Mesenchymal stem cell (in vitro differentiated cells and primary cell): ENCODE measurements at regions not wholly inside any gene's neighbourhood (a gene's known extent, or its start where the extent isn't known, plus 50 kb on each side); places are given as distances from the start of the nearest gene placed in this dataset.

Experiments used
- DNase-seq: peaks from one replicate; pipeline ENCODE4 v3.0.0-alpha.2; 2013
- H2AFZ ChIP-seq: one replicate; pipeline ENCODE4 v1.6.1; 2013; ENCODE audit warnings: low read depth, mild to moderate bottlenecking, control low read depth, inconsistent platforms, low read length, moderate library complexity
- H2AK5ac ChIP-seq: 2 replicates; pipeline ENCODE4 v1.6.1; 2013; ENCODE audit warnings: low read length, moderate library complexity, mild to moderate bottlenecking, inconsistent platforms; ENCODE audit not compliant: severe bottlenecking
- H2BK120ac ChIP-seq: one replicate; pipeline ENCODE4 v1.6.1; 2013; ENCODE audit warnings: low read depth, mild to moderate bottlenecking, inconsistent platforms, low read length, moderate library complexity
- H2BK12ac ChIP-seq, 2 experiments: one replicate each; pipeline ENCODE4 v1.6.1; 2013; ENCODE audit warnings: inconsistent platforms in 2 of 2, low read length in 2 of 2, mild to moderate bottlenecking in 2 of 2, moderate library complexity in 2 of 2, control low read depth in 1 of 2
- H2BK15ac ChIP-seq: one replicate; pipeline ENCODE4 v1.6.1; 2013; ENCODE audit warnings: mild to moderate bottlenecking, low read depth, inconsistent platforms; ENCODE audit not compliant: poor library complexity, severe bottlenecking
- H2BK5ac ChIP-seq: 2 replicates; pipeline ENCODE4 v1.6.1; 2013; ENCODE audit warnings: low read depth, mild to moderate bottlenecking, low read length, control low read depth, inconsistent platforms; ENCODE audit not compliant: poor library complexity, severe bottlenecking
- H3K14ac ChIP-seq, 2 experiments: one replicate each; pipeline ENCODE4 v1.6.1; 2013; ENCODE audit warnings: inconsistent platforms in 2 of 2, low read length in 2 of 2, control low read depth in 1 of 2, mild to moderate bottlenecking in 1 of 2, moderate library complexity in 1 of 2
- H3K18ac ChIP-seq, 2 experiments: one replicate each; pipeline ENCODE4 v1.6.1; 2013; ENCODE audit warnings: inconsistent platforms in 2 of 2, low read length in 2 of 2, control low read depth in 1 of 2, low read depth in 1 of 2, mild to moderate bottlenecking in 1 of 2
- H3K23ac ChIP-seq, 2 experiments: one replicate each; pipeline ENCODE4 v1.6.1; 2013; ENCODE audit warnings: inconsistent platforms in 2 of 2, low read length in 2 of 2, mild to moderate bottlenecking in 2 of 2, moderate library complexity in 2 of 2, control low read depth in 1 of 2
- H3K27ac ChIP-seq: 2 replicates; pipeline ENCODE4 v1.5.1; 2013; ENCODE audit warnings: mild to moderate bottlenecking, moderate library complexity, low read length, control low read depth, inconsistent platforms; ENCODE audit not compliant: poor library complexity, severe bottlenecking
- H3K27me3 ChIP-seq, 2 experiments: 2 replicates each; pipeline versions ENCODE4 v1.6.1 to v1.7.0; 2013; ENCODE audit warnings: low read length in 2 of 2, mild to moderate bottlenecking in 2 of 2, moderate library complexity in 2 of 2, control low read depth in 1 of 2, inconsistent platforms in 1 of 2; ENCODE audit not compliant: control insufficient read depth in 1 of 2, insufficient read depth in 1 of 2
- H3K36me3 ChIP-seq, 2 experiments: 2 replicates each; pipeline versions ENCODE4 v1.6.1 to v1.7.0; 2013; ENCODE audit warnings: low read length in 2 of 2, control low read depth in 1 of 2, inconsistent platforms in 1 of 2, low read depth in 1 of 2, mild to moderate bottlenecking in 1 of 2; ENCODE audit not compliant: insufficient read depth in 2 of 2, control insufficient read depth in 1 of 2
- H3K4ac ChIP-seq, 2 experiments: one replicate each; pipeline ENCODE4 v1.6.1; 2013; ENCODE audit warnings: inconsistent platforms in 2 of 2, low read length in 2 of 2, mild to moderate bottlenecking in 2 of 2, moderate library complexity in 2 of 2, control low read depth in 1 of 2, low read depth in 1 of 2
- H3K4me1 ChIP-seq: 2 replicates; pipeline ENCODE4 v1.6.1; 2013; ENCODE audit warnings: low read depth, low read length, control low read depth; ENCODE audit not compliant: control insufficient read depth, insufficient read depth
- H3K4me2 ChIP-seq: 2 replicates; pipeline ENCODE4 v1.6.1; 2013; ENCODE audit warnings: low read length, mild to moderate bottlenecking, inconsistent platforms; ENCODE audit not compliant: poor library complexity, severe bottlenecking
- H3K4me3 ChIP-seq, 2 experiments: 2 replicates each; pipeline versions ENCODE4 v1.5.1 to v1.7.0; 2013; ENCODE audit warnings: low read length in 2 of 2, mild to moderate bottlenecking in 2 of 2, control low read depth in 1 of 2, low read depth in 1 of 2; ENCODE audit not compliant: insufficient read depth in 1 of 2
- H3K79me1 ChIP-seq: replicated peaks from 2 replicates; pipeline ENCODE4 v1.6.1; 2013; ENCODE audit warnings: mild to moderate bottlenecking, control low read depth, low read length, inconsistent platforms; ENCODE audit not compliant: poor library complexity, severe bottlenecking
- H3K9ac ChIP-seq: 2 replicates; pipeline ENCODE4 v1.7.0; 2013; ENCODE audit warnings: mild to moderate bottlenecking, low read length, moderate library complexity
- H3K9me3 ChIP-seq: 2 replicates; pipeline ENCODE4 v1.7.0; 2013; ENCODE audit warnings: mild to moderate bottlenecking, low read length; ENCODE audit not compliant: control insufficient read depth
- H4K8ac ChIP-seq: one replicate; pipeline ENCODE4 v1.6.1; 2013; ENCODE audit warnings: inconsistent platforms, mild to moderate bottlenecking, low read length, moderate library complexity
- H4K91ac ChIP-seq: one replicate; pipeline ENCODE4 v1.6.1; 2013; ENCODE audit warnings: mild to moderate bottlenecking, low read length, inconsistent platforms
- WGBS: methylation state at CpG from one replicate; pipeline ENCODE4 v1.1.7; 2013; ENCODE audit warnings: mixed read lengths; 5-methylcytosine and 5-hydroxymethylcytosine counted together

- Histone ChIP-seq H2BK15ac (no peak overlapping the region), H3K18ac (no peak overlapping the region), H3K4me3 (no peak overlapping the region), H3K23ac (no peak overlapping the region), H3K4me1 (no peaks in the 10 kb centered on the region), H3K9me3 (peaks cover 7% of the 10 kb centered on the region), H4K91ac (no peak overlapping the region), H3K14ac (no peak overlapping the region), H3K27me3 (no peaks in the 10 kb centered on the region), H2BK5ac (no peak overlapping the region), H3K9ac (no peak overlapping the region), H2AK5ac (no peak overlapping the region), H3K27ac (no peak overlapping the region), H2BK12ac (no peak overlapping the region), H4K8ac (no peak overlapping the region), H3K4me2 (no peak overlapping the region), H2BK120ac (no peak overlapping the region), H3K4ac (no peak overlapping the region), H2AFZ (no peak overlapping the region), H3K36me3 (no peaks in the 10 kb centered on the region), H3K79me1 (no peaks in the 10 kb centered on the region)
- no peak for DNase-seq
- 71% methylated on average over 5 of the region's 5 CpGs for WGBS
These were observed 98.7 kb upstream of the TMEM132C start for GRCh38 chr12:128168273-128168672.

GRCh38 chr12:128170181-128170580 is 96.8 kb upstream of the TMEM132C start:
- Histone ChIP-seq H4K91ac (no peak overlapping the region), H4K8ac (no peak overlapping the region), H3K4me2 (no peak overlapping the region), H3K4me1 (no peaks in the 10 kb centered on the region), H3K4me3 (no peak overlapping the region), H3K4ac (no peak overlapping the region), H2BK5ac (no peak overlapping the region), H2BK12ac (no peak overlapping the region), H3K9me3 (peaks cover 2% of the 10 kb centered on the region), H2BK15ac (no peak overlapping the region), H3K9ac (no peak overlapping the region), H3K79me1 (no peaks in the 10 kb centered on the region), H3K14ac (no peak overlapping the region), H2AK5ac (no peak overlapping the region), H3K27ac (no peak overlapping the region), H3K27me3 (no peaks in the 10 kb centered on the region), H2AFZ (no peak overlapping the region), H2BK120ac (no peak overlapping the region), H3K18ac (no peak overlapping the region), H3K23ac (no peak overlapping the region), H3K36me3 (no peaks in the 10 kb centered on the region)
- 63% methylated on average over 8 of the region's 9 CpGs for WGBS
- DNase-seq = no peak

GRCh38 chr12:128178565-128178964 is 88.4 kb upstream of the TMEM132C start:
- H3K27me3 ChIP-seq = no peaks in the 10 kb centered on the region
- no peak overlapping the region for H2AK5ac ChIP-seq
- no peaks in the 10 kb centered on the region for H3K9me3 ChIP-seq
- no peak overlapping the region for H3K23ac ChIP-seq
- H2BK5ac ChIP-seq = no peak overlapping the region
- no peak overlapping the region for H3K27ac ChIP-seq
- H3K4me1 ChIP-seq = no peaks in the 10 kb centered on the region
- H3K4me2 ChIP-seq = no peak overlapping the region
- no peak overlapping the region for H3K4ac ChIP-seq
- H3K79me1 ChIP-seq = no peaks in the 10 kb centered on the region
- 61% methylated on average over 3 of the region's 4 CpGs for WGBS
- H3K9ac ChIP-seq = no peak overlapping the region
- no peak overlapping the region for H2BK15ac ChIP-seq
- no peaks in the 10 kb centered on the region for H3K36me3 ChIP-seq
- H2BK12ac ChIP-seq = no peak overlapping the region
- no peak overlapping the region for H4K91ac ChIP-seq
- H4K8ac ChIP-seq = no peak overlapping the region
- H2BK120ac ChIP-seq = no peak overlapping the region
- no peak overlapping the region for H2AFZ ChIP-seq
- no peak overlapping the region for H3K4me3 ChIP-seq
- no peak overlapping the region for H3K14ac ChIP-seq
- no peak for DNase-seq
- H3K18ac ChIP-seq = no peak overlapping the region

- no peaks in the 10 kb centered on the region for H3K79me1 ChIP-seq
- no peak overlapping the region for H2AFZ ChIP-seq
- H3K4me1 ChIP-seq = no peaks in the 10 kb centered on the region
- H4K91ac ChIP-seq = no peak overlapping the region
- DNase-seq = no peak
- H3K14ac ChIP-seq = no peak overlapping the region
- H4K8ac ChIP-seq = no peak overlapping the region
- H3K18ac ChIP-seq = no peak overlapping the region
- H3K4me3 ChIP-seq = no peak overlapping the region
- WGBS = 40% methylated on average over 3 of the region's 3 CpGs
- H3K27ac ChIP-seq = no peak overlapping the region
- H3K23ac ChIP-seq = no peak overlapping the region
- no peak overlapping the region for H2BK5ac ChIP-seq
- H2BK120ac ChIP-seq = no peak overlapping the region
- no peaks in the 10 kb centered on the region for H3K27me3 ChIP-seq
- H2AK5ac ChIP-seq = no peak overlapping the region
- H3K9ac ChIP-seq = no peak overlapping the region
- H3K4ac ChIP-seq = no peak overlapping the region
- no peaks in the 10 kb centered on the region for H3K9me3 ChIP-seq
- no peaks in the 10 kb centered on the region for H3K36me3 ChIP-seq
- H2BK12ac ChIP-seq = no peak overlapping the region
- H2BK15ac ChIP-seq = no peak overlapping the region
- H3K4me2 ChIP-seq = no peak overlapping the region
These were observed 88.0 kb upstream of the TMEM132C start for GRCh38 chr12:128178966-128179365.
